Suprapubic skin (tissue), 4 donors: ENCODE measurements at regions not wholly inside any gene's neighbourhood (a gene's known extent, or its start where the extent isn't known, plus 50 kb on each side); places are given as distances from the start of the nearest gene placed in this dataset.

Experiments
- DNase-seq, 2 donors: peaks; one replicate each; pipeline ENCODE4 v3.0.0-alpha.2; 2019; ENCODE audit warnings: low spot score in 2 of 2
- H3K27ac ChIP-seq: fragments of 200-600 bp; sonication (generic); one replicate; pipeline ENCODE4 v1.5.1; 2019
- H3K27me3 ChIP-seq: fragments of 200-600 bp; sonication (generic); one replicate; pipeline ENCODE4 v1.5.1; 2019
- H3K36me3 ChIP-seq: fragments of 200-600 bp; sonication (generic); one replicate; pipeline ENCODE4 v1.5.1; 2019
- H3K4me1 ChIP-seq: fragments of 200-600 bp; sonication (generic); one replicate; pipeline ENCODE4 v1.5.1; 2019
- H3K4me3 ChIP-seq: fragments of 200-600 bp; sonication (generic); one replicate; pipeline ENCODE4 v1.5.1; 2019; ENCODE audit warnings: mild to moderate bottlenecking
- H3K9me3 ChIP-seq: fragments of 200-600 bp; sonication (generic); one replicate; pipeline ENCODE4 v1.5.1; 2019
- EP300 ChIP-seq: sonication (generic); formaldehyde crosslinking; IDR thresholded peaks from one replicate; pipeline ENCODE4 v1.6.1; 2017; ENCODE audit warnings: antibody characterized with exemption
- POLR2A ChIP-seq, 2 donors: fragments of 450-650 bp; IDR thresholded peaks; one replicate each; pipeline ENCODE4 v1.6.1; 2017; ENCODE audit warnings: antibody characterized with exemption in 2 of 2, mild to moderate bottlenecking in 2 of 2, moderate library complexity in 2 of 2
- POLR2AphosphoS5 ChIP-seq, 3 donors: sonication (generic); formaldehyde crosslinking; IDR thresholded peaks; one replicate each; pipeline ENCODE4 v1.6.1; 2017; ENCODE audit warnings: antibody characterized with exemption in 3 of 3
- WGBS: methylation state at CpG from one replicate; pipeline ENCODE4 v1.1.5; 2018; 5-methylcytosine and 5-hydroxymethylcytosine counted together
- TF ChIP-seq, protein P1 (sequence below), 2 donors: fragments of 200-600 bp in 1 of 2; fragments of 450-650 bp in 1 of 2; sonication (generic) in 1 of 2; IDR thresholded peaks; one replicate each; pipeline ENCODE4 v1.5.1; 2016 to 2019; ENCODE audit warnings: antibody characterized with exemption in 2 of 2, mild to moderate bottlenecking in 1 of 2, moderate library complexity in 1 of 2

DNA sequence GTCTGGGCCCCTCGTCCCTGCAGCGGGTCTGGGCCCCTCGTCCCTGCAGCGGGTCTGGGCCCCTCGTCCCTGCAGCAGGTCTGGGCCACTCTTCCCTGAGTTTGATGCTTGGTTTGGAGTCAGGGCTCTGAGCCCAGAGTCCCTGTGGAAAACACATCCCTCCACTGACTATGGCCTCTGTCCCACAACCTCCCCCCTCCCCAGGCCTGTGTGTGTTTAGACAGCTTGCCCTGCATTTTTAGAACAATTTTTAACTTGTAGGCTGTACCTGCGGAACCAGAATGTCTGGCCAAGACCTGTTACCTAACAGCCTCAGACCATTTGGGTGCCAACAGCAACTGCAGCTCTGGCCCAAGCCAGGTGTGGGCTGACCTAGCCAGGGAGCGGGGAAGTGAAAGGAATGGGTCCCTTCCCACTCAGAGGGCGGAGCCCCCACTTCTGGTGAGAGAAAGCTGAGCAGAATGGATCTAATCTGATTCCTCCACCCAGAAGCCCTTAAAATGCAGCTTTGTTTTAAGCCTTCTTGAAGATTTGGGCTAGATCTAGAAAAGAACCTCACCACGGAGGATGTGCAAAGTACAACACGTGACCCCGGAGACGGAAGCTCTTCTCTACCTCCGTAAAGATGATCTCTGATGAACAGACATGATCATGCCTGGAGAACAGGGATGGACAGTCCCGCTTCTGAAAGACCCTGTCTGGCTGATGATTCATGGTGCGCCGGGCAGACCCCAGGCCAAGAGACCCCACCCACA, 60.5 kb upstream of the TFRC start:
- TF ChIP-seq POLR2AphosphoS5 (IDR thresholded peaks at IDR 0.05), result peak in 2 of 3 donors; percentile 6 to 10
- TF ChIP-seq, protein P1, sequence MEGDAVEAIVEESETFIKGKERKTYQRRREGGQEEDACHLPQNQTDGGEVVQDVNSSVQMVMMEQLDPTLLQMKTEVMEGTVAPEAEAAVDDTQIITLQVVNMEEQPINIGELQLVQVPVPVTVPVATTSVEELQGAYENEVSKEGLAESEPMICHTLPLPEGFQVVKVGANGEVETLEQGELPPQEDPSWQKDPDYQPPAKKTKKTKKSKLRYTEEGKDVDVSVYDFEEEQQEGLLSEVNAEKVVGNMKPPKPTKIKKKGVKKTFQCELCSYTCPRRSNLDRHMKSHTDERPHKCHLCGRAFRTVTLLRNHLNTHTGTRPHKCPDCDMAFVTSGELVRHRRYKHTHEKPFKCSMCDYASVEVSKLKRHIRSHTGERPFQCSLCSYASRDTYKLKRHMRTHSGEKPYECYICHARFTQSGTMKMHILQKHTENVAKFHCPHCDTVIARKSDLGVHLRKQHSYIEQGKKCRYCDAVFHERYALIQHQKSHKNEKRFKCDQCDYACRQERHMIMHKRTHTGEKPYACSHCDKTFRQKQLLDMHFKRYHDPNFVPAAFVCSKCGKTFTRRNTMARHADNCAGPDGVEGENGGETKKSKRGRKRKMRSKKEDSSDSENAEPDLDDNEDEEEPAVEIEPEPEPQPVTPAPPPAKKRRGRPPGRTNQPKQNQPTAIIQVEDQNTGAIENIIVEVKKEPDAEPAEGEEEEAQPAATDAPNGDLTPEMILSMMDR (IDR thresholded peaks at IDR 0.05), result no peak
- DNase-seq, result no peak
- WGBS, result 64% methylated on average over 13 of the region's 16 CpGs
- H3K9me3 ChIP-seq, result no peaks in the 10 kb centered on the region
- no peaks in the 10 kb centered on the region for H3K27me3 ChIP-seq
- peak overlapping the region; percentile 37 for H3K4me3 ChIP-seq
- peak overlapping the region; percentile 77 for H3K27ac ChIP-seq
- H3K4me1 ChIP-seq, result peaks cover 25% of the 10 kb centered on the region
- H3K36me3 ChIP-seq, result no peaks in the 10 kb centered on the region

DNA sequence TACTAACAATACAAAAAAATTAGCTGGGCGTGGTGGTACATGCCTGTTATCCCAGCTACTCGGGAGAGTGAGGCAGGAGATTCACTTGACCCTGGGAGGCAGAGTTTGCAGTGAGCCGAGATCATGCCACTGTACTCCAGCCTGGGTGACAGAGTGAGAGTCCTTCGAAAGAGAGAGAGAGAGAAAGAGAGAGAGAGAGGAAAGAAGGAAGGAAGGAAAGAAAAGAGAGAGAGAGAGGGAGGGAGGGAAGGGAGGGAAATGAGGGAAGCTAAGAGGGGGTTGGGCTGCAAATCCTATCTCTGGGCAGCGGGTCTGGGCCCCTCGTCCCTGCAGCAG, 59.9 kb upstream of the TFRC start:
- H3K4me1 ChIP-seq, result peaks cover 28% of the 10 kb centered on the region
- no peaks in the 10 kb centered on the region for H3K27me3 ChIP-seq
- no peak for DNase-seq
- TF ChIP-seq POLR2A (IDR thresholded peaks at IDR 0.05), result no peak
- TF ChIP-seq POLR2AphosphoS5 (IDR thresholded peaks at IDR 0.05), result no peak
- no peak for TF ChIP-seq EP300
- TF ChIP-seq, protein P1 (IDR thresholded peaks at IDR 0.05), result no peak
- no peak overlapping the region for H3K4me3 ChIP-seq
- no peaks in the 10 kb centered on the region for H3K9me3 ChIP-seq
- peak overlapping the region; percentile 77 for H3K27ac ChIP-seq
- H3K36me3 ChIP-seq, result no peaks in the 10 kb centered on the region
- WGBS, result 51% methylated on average over 6 of the region's 6 CpGs

DNA sequence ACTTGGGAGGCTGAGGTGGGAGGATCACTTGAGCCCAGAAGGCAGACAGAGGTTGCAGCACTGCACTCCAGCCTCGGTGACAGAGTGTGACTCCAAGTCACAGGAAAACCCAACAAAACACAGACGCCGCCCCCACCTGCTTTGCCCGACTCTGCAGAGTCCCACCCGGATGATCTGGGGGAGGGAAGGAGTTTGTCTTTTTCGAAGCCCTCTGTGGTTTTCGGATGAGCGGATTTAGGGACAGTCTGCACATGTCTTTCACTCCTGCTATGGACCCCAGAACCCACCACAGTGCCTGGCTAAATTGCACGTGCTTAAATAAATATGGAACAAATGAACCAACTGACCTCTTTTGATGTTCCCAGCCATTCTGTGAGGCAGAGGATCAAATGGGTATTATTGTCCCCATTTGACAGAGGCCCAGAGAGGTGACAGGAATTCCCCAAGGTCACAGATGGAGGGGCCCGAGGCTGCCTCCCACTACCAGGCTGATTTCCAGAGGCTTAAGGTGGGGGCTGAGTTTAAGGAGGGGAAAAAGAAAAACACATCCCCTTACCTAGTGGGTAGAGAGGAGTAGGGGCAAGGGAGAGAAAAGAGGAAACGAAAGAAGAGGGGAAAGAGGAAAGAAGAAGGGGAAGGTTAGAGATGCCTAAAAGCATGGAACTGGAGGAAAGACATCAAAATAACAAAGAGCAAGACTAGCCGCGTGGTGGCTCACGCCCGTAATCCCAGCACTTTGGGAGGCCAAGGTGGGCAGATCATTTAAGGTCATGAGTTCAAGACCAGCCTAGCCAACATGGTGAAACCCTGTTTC, 59.4 kb upstream of the TFRC start:
- Histone ChIP-seq H3K27ac (peak overlapping the region; percentile 77), H3K4me1 (peaks cover 33% of the 10 kb centered on the region), H3K36me3 (no peaks in the 10 kb centered on the region), H3K27me3 (no peaks in the 10 kb centered on the region), H3K9me3 (no peaks in the 10 kb centered on the region), H3K4me3 (no peak overlapping the region)
- TF ChIP-seq, protein P1 (IDR thresholded peaks at IDR 0.05), result no peak
- WGBS, result 78% methylated on average over 15 of the region's 15 CpGs
- DNase-seq, result no peak

DNA sequence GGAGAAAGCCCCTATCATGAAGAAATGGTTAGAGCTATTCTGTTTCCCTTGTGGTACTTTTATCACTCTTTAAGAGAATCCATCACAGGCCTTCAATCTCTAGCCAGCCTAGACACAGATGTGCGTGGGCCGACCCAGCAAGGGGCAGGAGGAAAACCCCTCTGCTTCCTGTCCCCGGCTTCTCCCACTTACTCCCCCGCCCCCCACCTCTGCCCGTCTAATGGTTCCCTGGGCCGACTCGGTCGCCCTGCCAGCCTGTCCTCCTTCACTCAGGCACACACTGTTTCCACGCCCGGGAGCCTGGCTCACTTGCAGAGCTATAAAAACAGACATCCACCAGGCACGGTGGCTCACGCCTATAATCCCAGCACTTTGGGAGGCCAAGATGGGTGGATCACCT, 58.3 kb upstream of the TFRC start:
- no peaks in the 10 kb centered on the region for H3K36me3 ChIP-seq
- WGBS, result 55% methylated on average over 8 of the region's 12 CpGs

DNA sequence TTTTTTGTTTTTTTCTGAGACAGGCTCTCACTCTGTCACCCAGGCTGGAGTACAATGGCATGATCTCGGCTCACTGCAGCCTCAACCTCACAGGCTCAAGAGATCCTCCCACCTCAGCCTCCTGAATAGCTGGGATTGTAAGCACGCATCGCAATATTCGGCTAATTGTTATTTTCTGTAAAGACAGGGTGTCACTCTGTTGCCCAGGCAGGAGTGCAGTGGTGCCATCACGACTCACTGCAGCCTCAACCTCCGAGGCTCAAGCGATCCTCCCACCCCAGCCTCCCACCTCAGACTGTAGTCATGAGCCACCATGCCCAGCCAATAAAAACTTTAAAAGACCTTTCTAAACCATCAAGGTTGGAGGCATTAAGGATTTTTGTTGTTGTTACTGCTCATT, 57.4 kb upstream of the TFRC start:
- Histone ChIP-seq H3K27ac (peak overlapping the region; percentile 56), H3K4me1 (peaks cover 47% of the 10 kb centered on the region), H3K9me3 (no peaks in the 10 kb centered on the region), H3K4me3 (no peak overlapping the region), H3K27me3 (no peaks in the 10 kb centered on the region), H3K36me3 (no peaks in the 10 kb centered on the region)
- TF ChIP-seq POLR2AphosphoS5 (IDR thresholded peaks at IDR 0.05) (no peak), POLR2A (IDR thresholded peaks at IDR 0.05) (no peak), EP300 (no peak)
- TF ChIP-seq, protein P1 (IDR thresholded peaks at IDR 0.05), result no peak
- 83% methylated on average over 7 of the region's 7 CpGs for WGBS
- DNase-seq, result no peak

More for the DNA sequence above, 58.3 kb upstream of the TFRC start:
- H3K9me3 ChIP-seq, result no peaks in the 10 kb centered on the region
- H3K27me3 ChIP-seq, result no peaks in the 10 kb centered on the region
- no peak overlapping the region for H3K27ac ChIP-seq
- TF ChIP-seq POLR2AphosphoS5 (IDR thresholded peaks at IDR 0.05) (no peak), POLR2A (IDR thresholded peaks at IDR 0.05) (no peak), EP300 (no peak)
- TF ChIP-seq, protein P1 (IDR thresholded peaks at IDR 0.05), result no peak
- no peak overlapping the region for H3K4me3 ChIP-seq
- DNase-seq, result no peak
- peaks cover 44% of the 10 kb centered on the region for H3K4me1 ChIP-seq
